OCI-LY1 (cell line): ENCODE measurements at regions not wholly inside any gene's neighbourhood (a gene's known extent, or its start where the extent isn't known, plus 50 kb on each side); places are given as distances from the start of the nearest gene placed in this dataset.

ENCODE experiments used
- H2AFZ ChIP-seq: fragments of 200-600 bp; sonication (generic), shearing (Covaris generic); 2 replicates; pipeline ENCODE4 v1.6.0; 2014; ENCODE audit warnings: antibody characterized with exemption, mild to moderate bottlenecking, low read length
- H3F3A ChIP-seq: fragments of 200-600 bp; sonication (generic), shearing (Covaris generic); 2 replicates; pipeline ENCODE4 v1.6.0; 2014; ENCODE audit warnings: mild to moderate bottlenecking, antibody characterized with exemption, low read length, moderate library complexity; ENCODE audit not compliant: insufficient read depth
- H3K27ac ChIP-seq: fragments of 200-600 bp; sonication (generic); 2 replicates; pipeline ENCODE4 v1.5.1; 2014; ENCODE audit warnings: low read length, mixed run types, mild to moderate bottlenecking, low read depth; ENCODE audit not compliant: poor library complexity, severe bottlenecking
- H3K27me3 ChIP-seq: fragments of 200-600 bp; sonication (generic); 2 replicates; pipeline ENCODE4 v1.6.0; 2014; ENCODE audit warnings: antibody characterized with exemption, mild to moderate bottlenecking, low read length, moderate library complexity; ENCODE audit not compliant: insufficient read depth
- H3K36me3 ChIP-seq: fragments of 200-600 bp; sonication (generic); 2 replicates; pipeline ENCODE4 v1.6.1; 2014; ENCODE audit warnings: mild to moderate bottlenecking, antibody characterized with exemption, low read length, moderate library complexity, mixed read lengths; ENCODE audit not compliant: insufficient read depth
- H3K4me1 ChIP-seq: fragments of 200-600 bp; sonication (generic); 2 replicates; pipeline ENCODE4 v1.5.1; 2014; ENCODE audit warnings: mild to moderate bottlenecking, low read length, moderate library complexity; ENCODE audit not compliant: insufficient read depth, severe bottlenecking
- H3K4me2 ChIP-seq: fragments of 200-600 bp; sonication (generic), shearing (Covaris generic); 2 replicates; pipeline ENCODE4 v1.6.1; 2014; ENCODE audit warnings: low read length
- H3K4me3 ChIP-seq: fragments of 200-600 bp; sonication (generic); 2 replicates; pipeline ENCODE4 v1.5.1; 2014; ENCODE audit warnings: low read length, low read depth, mild to moderate bottlenecking, mixed read lengths; ENCODE audit not compliant: poor library complexity, severe bottlenecking
- H3K79me2 ChIP-seq: fragments of 200-600 bp; shearing (Covaris generic); 2 replicates; pipeline ENCODE4 v1.6.1; 2016; ENCODE audit warnings: mixed run types, low read length, mixed read lengths; ENCODE audit not compliant: insufficient read depth
- H3K9ac ChIP-seq: fragments of 200-600 bp; sonication (generic), shearing (Covaris generic); 2 replicates; pipeline ENCODE4 v1.6.1; 2014; ENCODE audit warnings: mild to moderate bottlenecking, low read length, mixed read lengths
- H3K9me2 ChIP-seq: fragments of 200-600 bp; sonication (generic), shearing (Covaris generic); 2 replicates; pipeline ENCODE4 v1.6.1; 2014; ENCODE audit warnings: low read depth, mild to moderate bottlenecking, low read length, mixed read lengths
- H3K9me3 ChIP-seq: fragments of 200-600 bp; shearing (Covaris generic); 2 replicates; pipeline ENCODE4 v1.6.1; 2014; ENCODE audit warnings: low read length, mixed read lengths
- H4K20me1 ChIP-seq: fragments of 200-600 bp; sonication (generic), shearing (Covaris generic); 2 replicates; pipeline ENCODE4 v1.6.0; 2016; ENCODE audit warnings: mild to moderate bottlenecking, low read length; ENCODE audit not compliant: insufficient read depth
- CTCF ChIP-seq: fragments of 200-600 bp; sonication (generic), shearing (Covaris generic); IDR thresholded peaks from 2 replicates; pipeline ENCODE4 v1.5.1; 2017; ENCODE audit warnings: mild to moderate bottlenecking, antibody characterized with exemption, low read length, moderate library complexity, mixed read lengths
- EZH2 ChIP-seq: fragments of 200-600 bp; sonication (generic), shearing (Covaris generic); IDR thresholded peaks from 2 replicates; pipeline ENCODE4 v1.8.0; 2017; ENCODE audit warnings: borderline replicate concordance, mixed run types, mild to moderate bottlenecking, antibody characterized with exemption, low read length, moderate library complexity, mixed read lengths

GRCh38 chr11:92688416-92688815 is 281.0 kb upstream of the MTNR1B start:
- Histone ChIP-seq H3K9me2 (no peaks in the 10 kb centered on the region), H4K20me1 (no peaks in the 10 kb centered on the region), H3K9me3 (no peaks in the 10 kb centered on the region), H3K27ac (no peak overlapping the region), H2AFZ (no peak overlapping the region), H3K4me2 (no peak overlapping the region), H3K79me2 (no peaks in the 10 kb centered on the region), H3K36me3 (no peaks in the 10 kb centered on the region), H3K9ac (no peak overlapping the region), H3K4me3 (no peak overlapping the region), H3F3A (no peaks in the 10 kb centered on the region), H3K27me3 (no peaks in the 10 kb centered on the region), H3K4me1 (no peaks in the 10 kb centered on the region)
- TF ChIP-seq EZH2 (no peak), CTCF (no peak)

- Histone ChIP-seq H3K27me3 (no peaks in the 10 kb centered on the region), H3K4me2 (no peak overlapping the region), H3F3A (no peaks in the 10 kb centered on the region), H3K36me3 (no peaks in the 10 kb centered on the region), H3K4me3 (no peak overlapping the region), H2AFZ (no peak overlapping the region), H3K4me1 (no peaks in the 10 kb centered on the region), H3K27ac (no peak overlapping the region), H4K20me1 (no peaks in the 10 kb centered on the region), H3K9me3 (no peaks in the 10 kb centered on the region), H3K9me2 (no peaks in the 10 kb centered on the region), H3K79me2 (no peaks in the 10 kb centered on the region), H3K9ac (no peak overlapping the region)
- TF ChIP-seq CTCF (no peak), EZH2 (no peak)
Measured at GRCh38 chr11:92692826-92693546, 276.5 kb upstream of the MTNR1B start.

- Histone ChIP-seq H3K79me2 (no peaks in the 10 kb centered on the region), H3K4me3 (no peak overlapping the region), H3K9me2 (no peaks in the 10 kb centered on the region), H2AFZ (no peak overlapping the region), H3K27ac (no peak overlapping the region), H3K4me2 (no peak overlapping the region), H3K36me3 (no peaks in the 10 kb centered on the region), H3K4me1 (no peaks in the 10 kb centered on the region), H3F3A (no peaks in the 10 kb centered on the region), H4K20me1 (no peaks in the 10 kb centered on the region), H3K9me3 (no peaks in the 10 kb centered on the region), H3K9ac (no peak overlapping the region), H3K27me3 (no peaks in the 10 kb centered on the region)
- TF ChIP-seq CTCF = no peak
- TF ChIP-seq EZH2 = no peak
Measured at GRCh38 chr11:92696076-92696475, 273.4 kb upstream of the MTNR1B start.
